ENCODE measurements at regions not wholly inside any gene's neighbourhood (a gene's known extent, or its start where the extent isn't known, plus 50 kb on each side); places are given as distances from the start of the nearest gene placed in this dataset.

DNA sequence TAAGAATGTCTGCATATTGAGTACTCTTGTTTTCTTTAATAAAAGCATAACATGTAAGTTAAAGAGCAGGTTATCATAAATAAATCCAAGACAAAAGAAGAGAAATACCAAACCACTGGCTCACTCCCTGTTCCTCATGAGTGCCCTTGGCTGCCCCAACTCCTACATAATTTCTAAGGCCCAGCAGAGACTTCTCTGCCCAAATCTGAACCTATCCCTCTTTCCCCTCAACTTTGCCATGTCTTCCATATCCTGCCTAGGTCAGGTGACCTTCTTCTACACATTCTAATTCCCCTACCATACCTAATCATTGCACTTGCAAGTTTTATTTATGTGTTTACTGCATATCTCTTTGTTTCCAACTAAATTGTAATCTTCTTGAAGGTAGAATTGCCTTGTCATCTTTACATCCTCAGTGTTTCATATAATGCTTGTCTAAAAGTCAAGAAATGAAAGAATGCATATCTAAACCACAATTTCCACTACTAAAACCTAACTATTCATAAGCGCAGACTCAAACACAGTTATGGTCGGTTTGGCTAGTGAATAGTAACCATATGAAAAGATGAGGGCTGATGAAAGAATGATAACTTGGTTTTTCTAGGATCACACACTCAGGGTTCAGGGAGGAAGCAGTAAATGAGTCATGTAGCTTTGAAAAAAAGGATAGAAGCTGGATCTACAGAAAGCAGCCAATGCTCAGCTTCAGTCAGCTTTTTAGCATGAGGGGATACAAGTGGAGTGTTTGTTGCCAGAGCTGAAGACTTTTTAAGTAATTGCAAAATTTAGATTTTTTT lies 53.3 kb upstream of the EYA4 start:
- TF ChIP-seq CTCF (IDR thresholded peaks at IDR 0.05; ENCODE audit: poor library complexity), result no peak
- TF ChIP-seq EZH2phosphoT487 (IDR thresholded peaks at IDR 0.05; ENCODE audit: low read depth, severe bottlenecking, unreplicated experiment), result no peak
- TF ChIP-seq EZH2 (IDR thresholded peaks at IDR 0.05; ENCODE audit: borderline replicate concordance), result no peak
